ENCODE measurements at regions not wholly inside any gene's neighbourhood (a gene's known extent, or its start where the extent isn't known, plus 50 kb on each side); places are given as distances from the start of the nearest gene placed in this dataset.

DNA sequence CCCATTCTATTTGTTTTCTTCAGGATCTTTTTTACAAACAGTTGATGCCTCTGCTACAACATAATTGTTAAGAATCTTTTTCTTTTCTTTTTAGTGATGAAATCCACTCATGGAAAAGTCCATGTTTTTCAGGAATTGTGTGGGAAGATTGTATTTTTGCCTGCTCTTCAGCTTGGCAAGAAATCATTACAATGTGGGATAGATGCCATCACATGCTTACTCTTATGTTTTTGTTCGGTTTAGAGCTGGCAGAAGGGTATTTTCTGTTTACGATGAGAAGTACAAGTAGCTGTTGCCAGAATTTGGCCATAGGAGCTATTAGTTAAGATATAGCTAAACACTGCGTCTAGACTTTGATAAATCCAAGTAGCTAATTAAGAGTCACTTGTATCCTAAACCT, 2585.3 kb downstream of the ARAP2 start:
- TF ChIP-seq EZH2 (IDR thresholded peaks at IDR 0.05; ENCODE audit: borderline replicate concordance) (no peak), EZH2phosphoT487 (IDR thresholded peaks at IDR 0.05; ENCODE audit: low read depth, severe bottlenecking, unreplicated experiment) (no peak), CTCF (IDR thresholded peaks at IDR 0.05; ENCODE audit: poor library complexity) (no peak)
- 71% methylated on average over 3 of the region's 3 CpGs for WGBS (ENCODE audit: low lambda C conversion rate, missing lambda C conversion rate)

GRCh38 chr4:33661636-33662035, 2582.7 kb downstream of the ARAP2 start:
- Histone ChIP-seq H3K27me3 (no peaks in the 10 kb centered on the region), H2AFZ (no peak overlapping the region), H3K4me2 (no peak overlapping the region), H3K9me3 (ENCODE audit: low read depth) (peaks cover 5% of the 10 kb centered on the region), H3K4me1 (ENCODE audit: insufficient read depth) (no peaks in the 10 kb centered on the region), H4K20me1 (ENCODE audit: insufficient read depth, poor library complexity, severe bottlenecking) (no peaks in the 10 kb centered on the region), H3K79me2 (no peaks in the 10 kb centered on the region), H3K9me2 (replicated peaks; ENCODE audit: insufficient read depth) (no peaks in the 10 kb centered on the region), H3K4me3 (no peak overlapping the region), H3K36me3 (replicated peaks; ENCODE audit: insufficient read depth, low read depth) (no peaks in the 10 kb centered on the region), H3K27ac (no peak overlapping the region)
- DNase-seq (ENCODE audit: low spot score): no peak
- TF ChIP-seq EZH2 (IDR thresholded peaks at IDR 0.05; ENCODE audit: borderline replicate concordance): no peak
- TF ChIP-seq EZH2phosphoT487 (IDR thresholded peaks at IDR 0.05; ENCODE audit: low read depth, severe bottlenecking, unreplicated experiment): no peak
- TF ChIP-seq CTCF (IDR thresholded peaks at IDR 0.05; ENCODE audit: poor library complexity): no peak

More for the DNA sequence above, 2585.3 kb downstream of the ARAP2 start:
- H3K27me3 ChIP-seq: no peaks in the 10 kb centered on the region
- no peaks in the 10 kb centered on the region for H3K79me2 ChIP-seq
- peaks cover 5% of the 10 kb centered on the region for H3K9me3 ChIP-seq (ENCODE audit: low read depth)
- no peaks in the 10 kb centered on the region for H3K9me2 ChIP-seq (replicated peaks; ENCODE audit: insufficient read depth)
- H2AFZ ChIP-seq: no peak overlapping the region
- no peaks in the 10 kb centered on the region for H4K20me1 ChIP-seq (ENCODE audit: insufficient read depth, poor library complexity, severe bottlenecking)
- H3K4me1 ChIP-seq (ENCODE audit: insufficient read depth): no peaks in the 10 kb centered on the region
- H3K36me3 ChIP-seq (replicated peaks; ENCODE audit: insufficient read depth, low read depth): no peaks in the 10 kb centered on the region
- no peak overlapping the region for H3K4me2 ChIP-seq
- H3K27ac ChIP-seq: no peak overlapping the region
- DNase-seq (ENCODE audit: low spot score): no peak
- no peak overlapping the region for H3K4me3 ChIP-seq

GRCh38 chr4:33685939-33686338, 2558.4 kb downstream of the ARAP2 start:
- Histone ChIP-seq H3K27me3 (no peaks in the 10 kb centered on the region), H3K9me3 (ENCODE audit: low read depth) (no peaks in the 10 kb centered on the region), H3K4me3 (no peak overlapping the region), H3K36me3 (replicated peaks; ENCODE audit: insufficient read depth, low read depth) (no peaks in the 10 kb centered on the region), H3K4me1 (ENCODE audit: insufficient read depth) (no peaks in the 10 kb centered on the region), H3K27ac (no peak overlapping the region), H3K79me2 (no peaks in the 10 kb centered on the region), H4K20me1 (ENCODE audit: insufficient read depth, poor library complexity, severe bottlenecking) (no peaks in the 10 kb centered on the region), H3K9me2 (replicated peaks; ENCODE audit: insufficient read depth) (no peaks in the 10 kb centered on the region), H2AFZ (no peak overlapping the region), H3K4me2 (no peak overlapping the region)
- TF ChIP-seq CTCF (IDR thresholded peaks at IDR 0.05; ENCODE audit: poor library complexity) (no peak), EZH2phosphoT487 (IDR thresholded peaks at IDR 0.05; ENCODE audit: low read depth, severe bottlenecking, unreplicated experiment) (no peak)
- 93% methylated on average over 1 of the region's 1 CpG for WGBS (ENCODE audit: low lambda C conversion rate, missing lambda C conversion rate)
- no peak for DNase-seq (ENCODE audit: low spot score)

DNA sequence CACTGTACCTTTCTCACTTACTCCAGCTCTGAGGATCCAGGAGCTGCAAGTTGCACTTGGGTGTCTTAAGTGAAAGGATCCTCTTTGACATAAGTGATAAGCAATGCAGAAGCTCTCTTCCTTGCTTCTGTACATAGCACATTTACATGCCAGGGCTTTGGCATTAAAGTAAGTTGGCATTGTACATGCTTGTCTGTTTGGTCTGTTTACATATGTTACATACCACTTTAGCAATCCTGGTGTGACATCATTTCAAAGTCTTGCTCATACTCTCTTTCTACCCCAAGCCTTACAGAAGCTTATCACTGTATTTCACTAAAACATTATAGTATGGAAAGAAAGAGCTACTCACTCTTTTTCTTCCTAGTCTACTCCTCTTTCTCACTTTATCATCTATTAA, 2548.3 kb downstream of the ARAP2 start:
- no peak for TF ChIP-seq EZH2 (IDR thresholded peaks at IDR 0.05; ENCODE audit: borderline replicate concordance)
- no peak for TF ChIP-seq EZH2phosphoT487 (IDR thresholded peaks at IDR 0.05; ENCODE audit: low read depth, severe bottlenecking, unreplicated experiment)
- TF ChIP-seq CTCF (IDR thresholded peaks at IDR 0.05; ENCODE audit: poor library complexity): no peak
- H3K4me1 ChIP-seq (ENCODE audit: insufficient read depth): no peaks in the 10 kb centered on the region
- no peaks in the 10 kb centered on the region for H3K79me2 ChIP-seq
- no peaks in the 10 kb centered on the region for H4K20me1 ChIP-seq (ENCODE audit: insufficient read depth, poor library complexity, severe bottlenecking)
- H2AFZ ChIP-seq: no peak overlapping the region
- H3K4me3 ChIP-seq: no peak overlapping the region
- DNase-seq (ENCODE audit: low spot score): no peak
- H3K4me2 ChIP-seq: no peak overlapping the region
- no peak overlapping the region for H3K27ac ChIP-seq
- H3K9me3 ChIP-seq (ENCODE audit: low read depth): no peaks in the 10 kb centered on the region
- no peaks in the 10 kb centered on the region for H3K27me3 ChIP-seq
- H3K36me3 ChIP-seq (replicated peaks; ENCODE audit: insufficient read depth, low read depth): no peaks in the 10 kb centered on the region
- no peaks in the 10 kb centered on the region for H3K9me2 ChIP-seq (replicated peaks; ENCODE audit: insufficient read depth)
